ENCODE measurements at regions not wholly inside any gene's neighbourhood (a gene's known extent, or its start where the extent isn't known, plus 50 kb on each side); places are given as distances from the start of the nearest gene placed in this dataset.

DNA sequence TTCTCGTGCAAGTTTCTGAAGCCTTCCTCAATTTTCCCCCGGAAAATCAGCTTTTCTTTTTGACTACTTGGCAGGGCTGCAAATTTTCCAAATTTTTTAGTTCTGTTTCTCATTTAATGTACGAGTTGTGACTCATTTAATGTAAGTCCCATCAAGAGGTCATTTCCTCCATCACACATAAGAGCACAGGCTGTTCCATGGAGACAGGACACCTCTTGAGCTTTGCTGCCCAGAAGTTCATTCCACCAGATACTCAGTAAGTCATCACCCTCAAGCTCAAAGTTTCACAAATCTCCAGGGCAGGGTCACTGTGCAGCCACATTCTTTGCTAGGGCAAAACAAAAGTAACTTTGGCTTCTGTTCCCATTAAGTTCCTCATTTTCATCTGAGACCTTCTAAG is 101.5 kb upstream of the TEKT4 start:
- TF ChIP-seq POLR2A (IDR thresholded peaks at IDR 0.05) (no peak), EP300 (IDR thresholded peaks at IDR 0.05) (no peak)
- TF ChIP-seq, protein P1, sequence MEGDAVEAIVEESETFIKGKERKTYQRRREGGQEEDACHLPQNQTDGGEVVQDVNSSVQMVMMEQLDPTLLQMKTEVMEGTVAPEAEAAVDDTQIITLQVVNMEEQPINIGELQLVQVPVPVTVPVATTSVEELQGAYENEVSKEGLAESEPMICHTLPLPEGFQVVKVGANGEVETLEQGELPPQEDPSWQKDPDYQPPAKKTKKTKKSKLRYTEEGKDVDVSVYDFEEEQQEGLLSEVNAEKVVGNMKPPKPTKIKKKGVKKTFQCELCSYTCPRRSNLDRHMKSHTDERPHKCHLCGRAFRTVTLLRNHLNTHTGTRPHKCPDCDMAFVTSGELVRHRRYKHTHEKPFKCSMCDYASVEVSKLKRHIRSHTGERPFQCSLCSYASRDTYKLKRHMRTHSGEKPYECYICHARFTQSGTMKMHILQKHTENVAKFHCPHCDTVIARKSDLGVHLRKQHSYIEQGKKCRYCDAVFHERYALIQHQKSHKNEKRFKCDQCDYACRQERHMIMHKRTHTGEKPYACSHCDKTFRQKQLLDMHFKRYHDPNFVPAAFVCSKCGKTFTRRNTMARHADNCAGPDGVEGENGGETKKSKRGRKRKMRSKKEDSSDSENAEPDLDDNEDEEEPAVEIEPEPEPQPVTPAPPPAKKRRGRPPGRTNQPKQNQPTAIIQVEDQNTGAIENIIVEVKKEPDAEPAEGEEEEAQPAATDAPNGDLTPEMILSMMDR (IDR thresholded peaks at IDR 0.05): no peak

All from upper lobe of left lung (tissue), 4 donors.